ENCODE measurements at regions not wholly inside any gene's neighbourhood (a gene's known extent, or its start where the extent isn't known, plus 50 kb on each side); places are given as distances from the start of the nearest gene placed in this dataset.
"Not testable (repeated sequence)": the region's sequence is repeated elsewhere in the genome, so short reads cannot be mapped to it uniquely, and the experiment has no call there.

GRCh38 chr2:149901231-149901859 lies 313.8 kb upstream of the MMADHC start:
- DNase-seq, result no peak

GRCh38 chr2:149899390-149899789 lies 311.8 kb upstream of the MMADHC start:
- DNase-seq, result no peak

- no peak for DNase-seq
These were observed 307.2 kb upstream of the MMADHC start for GRCh38 chr2:149894760-149895159.

GRCh38 chr2:149894226-149894625 lies 306.7 kb upstream of the MMADHC start:
- DNase-seq, result no peak

- no peak for DNase-seq
These were observed 305.0 kb upstream of the MMADHC start for GRCh38 chr2:149892563-149892962.

GRCh38 chr2:149885946-149886345 lies 298.4 kb upstream of the MMADHC start:
- no peak for DNase-seq

- no peak for DNase-seq
These were observed 297.9 kb upstream of the MMADHC start for GRCh38 chr2:149885468-149885867.

GRCh38 chr2:149884871-149885270 lies 297.3 kb upstream of the MMADHC start:
- no peak for DNase-seq

- no peak for DNase-seq
These were observed 290.3 kb upstream of the MMADHC start for GRCh38 chr2:149877913-149878312.

- no peak for DNase-seq
These were observed 289.5 kb upstream of the MMADHC start for GRCh38 chr2:149877074-149877473.

GRCh38 chr2:149873936-149874335 lies 286.4 kb upstream of the MMADHC start:
- DNase-seq, result no peak

GRCh38 chr2:149872638-149873150 lies 285.1 kb upstream of the MMADHC start:
- no peak for DNase-seq

GRCh38 chr2:149872041-149872440 lies 284.5 kb upstream of the MMADHC start:
- no peak for DNase-seq

- DNase-seq, result no peak
These were observed 283.7 kb upstream of the MMADHC start for GRCh38 chr2:149871091-149871885.

- DNase-seq, result no peak
These were observed 275.7 kb upstream of the MMADHC start for GRCh38 chr2:149863227-149863626.

- DNase-seq, result no peak
These were observed 273.5 kb upstream of the MMADHC start for GRCh38 chr2:149861034-149861433.

- peak; percentile 35 for DNase-seq
These were observed 272.8 kb upstream of the MMADHC start for GRCh38 chr2:149860276-149860921.

- no peak for DNase-seq
These were observed 271.5 kb upstream of the MMADHC start for GRCh38 chr2:149858901-149859634.

GRCh38 chr2:149858216-149858615 lies 270.6 kb upstream of the MMADHC start:
- no peak for DNase-seq

GRCh38 chr2:149857344-149857743 lies 269.8 kb upstream of the MMADHC start:
- DNase-seq, result no peak

- not testable (repeated sequence) for DNase-seq
These were observed 268.3 kb upstream of the MMADHC start for GRCh38 chr2:149855859-149856258.

- no peak for DNase-seq
These were observed 262.0 kb upstream of the MMADHC start for GRCh38 chr2:149849591-149849990.

- no peak for DNase-seq
These were observed 261.6 kb upstream of the MMADHC start for GRCh38 chr2:149849136-149849535.
